ENCODE measurements at regions not wholly inside any gene's neighbourhood (a gene's known extent, or its start where the extent isn't known, plus 50 kb on each side); places are given as distances from the start of the nearest gene placed in this dataset.
"Not testable (repeated sequence)": the region's sequence is repeated elsewhere in the genome, so short reads cannot be mapped to it uniquely, and the experiment has no call there.

DNA sequence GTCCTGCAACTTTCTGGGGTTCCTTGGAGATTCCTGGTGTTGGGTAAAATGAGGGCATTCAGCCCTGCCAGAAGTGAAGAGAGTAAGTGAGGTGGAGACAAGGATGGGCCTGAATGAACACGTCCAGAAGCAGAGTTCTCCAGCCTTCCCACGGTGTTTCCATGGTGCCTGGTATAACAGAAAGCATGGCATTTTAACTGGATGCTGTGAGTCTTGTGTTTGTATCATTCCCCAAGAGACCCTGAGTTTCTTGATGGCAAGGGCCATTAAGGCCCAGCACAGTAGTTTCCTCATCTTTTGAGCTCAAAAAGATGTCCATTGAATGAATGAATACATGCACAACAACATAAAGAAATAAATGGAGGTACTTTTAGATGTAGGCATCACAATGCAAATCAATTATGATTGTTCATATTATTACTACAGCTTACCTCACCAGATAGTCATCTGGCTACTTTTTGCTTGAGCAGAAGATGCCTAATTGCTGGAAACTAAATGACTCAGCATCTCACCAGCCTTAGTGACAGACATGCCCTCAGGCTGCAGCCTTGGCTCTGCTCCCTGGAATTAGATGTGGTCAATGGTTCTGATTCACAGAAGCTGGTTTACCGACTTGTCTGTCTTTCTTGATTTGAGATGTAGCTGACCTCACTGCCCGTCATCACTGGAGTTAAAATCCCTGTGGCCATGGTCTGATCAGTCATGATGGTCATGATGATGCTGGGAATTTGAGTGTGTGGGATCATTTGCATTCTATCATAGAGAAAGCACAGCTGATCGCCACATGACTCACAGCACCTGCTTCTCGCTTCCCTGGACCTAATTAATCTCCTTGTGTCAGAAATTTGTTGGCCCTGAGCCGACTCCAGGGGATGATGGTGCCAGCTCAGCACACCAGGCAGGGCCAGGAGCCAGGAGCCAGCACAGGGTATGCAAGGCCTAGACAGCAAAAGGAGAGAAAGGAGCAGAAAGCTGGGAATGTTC, 83.9 kb downstream of the CXCL12 start:
- no peak for DNase-seq

DNA sequence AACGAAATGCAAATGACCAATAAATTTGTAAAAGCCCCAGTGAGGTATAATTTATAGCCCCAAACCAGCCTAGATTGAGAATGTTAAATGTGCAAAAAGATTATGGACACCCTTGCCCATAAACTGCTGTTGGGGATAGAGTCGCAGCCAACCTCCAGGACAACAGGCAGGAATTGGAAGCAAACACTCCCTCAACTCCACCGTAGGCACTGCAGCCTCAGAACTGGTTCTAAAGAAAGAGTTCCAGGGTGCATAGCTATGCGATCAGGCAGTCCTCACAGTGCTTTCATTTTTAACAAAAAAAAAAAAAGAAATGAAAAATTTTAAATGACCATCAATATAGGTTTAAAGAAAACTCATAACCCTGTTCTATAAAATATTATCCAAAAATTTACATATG, 86.2 kb downstream of the CXCL12 start:
- DNase-seq = no peak

DNA sequence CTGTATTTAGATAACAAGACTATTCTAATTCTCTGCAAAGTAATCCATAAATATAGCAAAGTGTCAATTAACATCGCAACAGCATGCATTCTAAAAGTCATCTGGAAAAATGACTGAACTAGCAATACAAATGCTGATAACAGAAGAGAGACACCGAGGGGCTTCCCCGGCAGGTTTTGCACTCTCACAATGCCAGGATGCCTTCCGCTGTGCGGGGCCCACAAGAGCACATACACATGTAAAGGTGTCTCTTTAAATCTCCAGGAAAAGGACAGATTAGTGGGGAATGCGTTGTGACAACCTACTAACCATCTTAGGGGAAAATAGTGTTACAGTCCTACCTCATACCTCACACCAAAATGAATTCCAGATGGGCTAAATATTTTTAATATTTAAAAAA, 86.9 kb downstream of the CXCL12 start:
- no peak for DNase-seq

DNA sequence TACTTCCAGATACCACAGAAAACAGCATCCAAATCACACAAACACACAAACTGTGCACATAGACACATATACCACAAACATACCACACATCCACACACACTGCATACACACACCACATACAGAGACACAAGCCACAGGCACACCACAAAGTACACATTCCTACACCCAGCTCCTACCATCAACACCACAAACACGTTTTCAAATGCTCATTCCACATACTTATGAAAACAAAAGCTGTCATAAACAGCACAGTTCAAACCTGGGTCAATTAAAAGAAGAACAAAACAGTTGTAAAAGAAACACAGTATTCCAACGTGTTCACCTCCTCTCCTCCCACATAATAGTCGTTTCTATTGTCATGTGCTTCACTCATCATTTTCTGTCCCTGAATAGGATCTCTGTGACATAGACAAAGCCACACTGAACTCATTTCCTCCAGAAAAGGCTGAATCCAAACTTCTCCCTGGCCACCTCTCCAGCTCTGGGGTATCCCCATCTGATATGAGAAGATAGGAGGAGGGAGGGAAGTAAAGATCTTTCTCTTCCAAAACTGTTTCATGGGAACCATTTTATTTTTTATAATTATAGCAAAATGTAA, 89.2 kb downstream of the CXCL12 start:
- DNase-seq = no peak

DNA sequence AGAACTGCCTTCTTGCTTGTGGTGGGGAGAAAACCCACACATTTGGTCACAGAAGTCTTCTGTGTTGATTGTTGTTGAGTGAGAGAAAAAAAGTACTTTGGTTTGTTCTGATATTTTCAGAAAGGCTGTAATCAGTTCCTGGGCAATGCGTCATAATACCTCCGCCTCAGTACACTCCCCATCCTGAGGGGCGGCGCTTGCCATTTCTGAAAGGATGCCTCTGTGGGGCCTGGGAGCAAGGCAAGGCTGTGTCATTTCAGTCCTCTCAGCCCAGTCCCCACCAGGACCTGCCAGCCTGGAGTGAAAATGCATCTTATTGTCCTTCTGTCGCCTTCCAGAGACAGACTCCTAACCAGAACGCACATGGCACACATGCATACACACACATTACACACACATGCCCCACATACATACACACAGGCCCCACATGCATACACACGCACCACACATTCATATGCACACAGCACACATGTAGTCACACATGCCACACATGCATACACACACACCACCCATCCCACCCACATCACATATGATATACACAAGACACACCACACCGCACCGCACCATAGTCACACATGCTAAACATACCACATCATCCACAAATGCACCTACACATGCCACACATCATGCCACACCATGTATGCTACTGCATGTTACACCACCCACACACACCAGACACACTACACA, 90.0 kb downstream of the CXCL12 start:
- DNase-seq = no peak

DNA sequence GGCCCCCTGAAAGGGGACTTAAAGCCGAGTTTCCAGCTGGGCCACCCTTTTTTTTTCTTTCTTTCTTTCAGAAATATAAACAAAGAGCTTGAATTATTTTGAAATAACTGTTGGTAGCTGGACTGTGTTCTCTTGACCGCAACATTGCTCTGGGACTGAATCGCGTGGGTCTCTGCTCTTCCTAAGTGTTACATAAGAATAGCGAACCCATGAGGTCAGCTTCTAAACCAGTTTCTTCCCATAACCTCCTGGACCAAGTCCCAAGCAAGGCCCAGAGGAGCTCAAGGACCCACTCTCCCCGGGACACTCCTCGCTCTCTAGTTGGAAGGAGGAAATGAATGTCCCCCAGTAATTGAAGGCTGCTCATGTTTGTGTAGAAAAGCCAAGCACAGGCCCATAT, 91.1 kb downstream of the CXCL12 start:
- DNase-seq = no peak

DNA sequence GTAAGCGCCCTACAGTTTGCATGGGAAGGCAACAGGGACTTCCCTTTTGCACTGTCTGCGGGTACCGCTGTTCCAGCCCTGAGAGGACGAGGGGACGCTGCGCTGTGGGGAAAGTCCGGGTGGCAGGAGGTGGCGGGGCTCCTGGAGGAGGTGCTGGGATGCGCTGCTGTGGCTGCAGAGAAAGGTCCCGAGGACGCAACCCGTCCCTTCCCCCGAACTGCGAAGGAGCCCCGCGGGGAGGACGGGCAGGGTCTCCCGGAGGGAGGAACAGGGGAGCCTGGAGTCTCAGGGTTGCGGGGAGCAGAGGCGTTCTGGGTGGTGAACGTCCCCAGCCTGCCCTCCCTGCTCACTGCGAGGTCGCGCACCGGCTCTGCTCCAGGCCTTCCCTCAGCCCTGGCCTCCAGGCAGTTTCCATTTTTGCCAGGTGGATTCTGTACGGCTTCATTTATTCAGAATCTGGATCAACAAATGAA, 91.6 kb downstream of the CXCL12 start:
- DNase-seq = no peak

DNA sequence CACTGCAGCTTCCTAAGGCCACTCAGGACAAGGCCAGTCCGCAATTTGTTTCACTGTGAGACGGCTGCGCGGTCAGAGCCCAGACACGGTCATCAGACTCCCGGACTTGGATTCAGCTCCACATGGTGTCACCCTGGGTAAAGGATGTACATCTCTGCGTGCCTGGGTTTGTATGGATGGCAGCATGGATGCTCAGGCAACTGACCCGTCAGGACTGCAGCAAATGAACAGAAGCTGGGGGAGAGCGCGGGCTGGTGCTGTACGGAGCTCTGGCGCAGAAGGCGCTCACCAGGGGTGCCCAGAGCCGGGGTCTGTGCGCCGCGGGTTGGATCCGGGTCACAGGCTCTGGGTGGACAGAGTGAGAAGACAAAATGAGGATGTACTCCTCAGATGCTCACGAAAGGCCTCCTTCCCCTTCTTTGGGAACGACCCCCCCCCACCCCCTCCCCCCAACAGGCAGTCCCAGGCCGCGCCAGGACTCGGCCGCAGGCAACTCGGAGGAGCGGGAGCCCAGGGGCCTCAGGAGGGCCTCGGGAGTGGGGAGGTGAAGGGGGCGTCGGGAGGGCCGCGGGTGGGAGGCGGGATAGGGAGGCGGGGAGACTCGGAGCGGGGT, 92.4 kb downstream of the CXCL12 start:
- DNase-seq = no peak

DNA sequence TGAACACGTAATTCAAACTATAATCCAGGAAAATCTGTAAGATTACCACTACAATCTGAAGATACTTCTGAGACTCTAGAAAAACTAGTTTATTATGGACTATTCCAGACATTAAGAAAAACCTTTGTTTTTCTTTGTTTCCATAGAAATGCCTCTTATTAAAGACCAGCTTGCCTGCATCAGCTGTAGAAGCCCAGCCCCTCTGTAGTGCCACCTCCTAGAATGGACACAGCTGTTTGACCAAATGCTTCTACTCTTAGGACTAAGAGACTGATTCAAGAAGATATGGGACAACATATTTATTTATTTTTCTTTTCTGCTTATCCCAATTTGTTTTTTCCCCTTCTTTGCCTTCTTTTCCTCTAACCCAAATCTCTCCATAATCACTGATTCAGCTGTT, 93.8 kb downstream of the CXCL12 start:
- DNase-seq = no peak

DNA sequence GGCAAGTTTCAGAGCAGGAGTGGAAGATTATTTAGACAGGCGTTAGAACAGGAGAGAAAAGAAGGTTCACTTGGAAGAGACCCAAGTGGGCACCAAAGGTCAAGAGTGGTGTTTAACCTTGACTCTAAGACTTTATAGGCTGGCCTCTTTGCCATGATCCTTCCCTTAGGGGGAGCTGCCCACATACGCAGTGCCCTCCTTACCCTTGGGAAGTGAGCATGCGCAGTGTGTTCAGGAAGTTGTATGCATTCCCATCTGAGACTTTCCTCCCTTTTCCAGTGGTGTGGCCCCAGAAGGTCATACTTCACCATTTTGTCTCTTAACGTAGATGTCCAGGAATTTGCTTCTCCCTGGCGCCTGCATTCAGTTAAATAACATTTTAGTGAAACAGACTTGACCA, 95.8 kb downstream of the CXCL12 start:
- no peak for DNase-seq

DNA sequence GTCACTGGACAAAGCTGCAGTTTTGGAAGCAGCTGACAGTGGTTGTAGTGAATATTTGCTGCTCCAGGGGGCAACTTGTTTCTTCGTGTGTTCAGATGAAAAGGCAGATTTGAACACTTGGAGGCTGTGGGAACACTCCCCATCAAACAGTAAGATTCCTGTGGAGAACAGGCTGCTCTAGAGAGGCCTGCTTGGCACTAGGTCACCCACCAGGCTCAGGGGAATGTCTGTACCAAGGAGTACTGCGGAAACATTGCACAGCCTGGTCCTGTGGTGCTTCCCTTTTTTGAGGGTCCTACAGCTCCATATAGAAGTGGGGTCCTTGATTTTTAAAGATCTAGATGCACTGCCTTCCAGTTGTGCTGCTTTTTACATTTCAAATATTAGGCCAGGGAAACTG, 97.5 kb downstream of the CXCL12 start:
- no peak for DNase-seq

DNA sequence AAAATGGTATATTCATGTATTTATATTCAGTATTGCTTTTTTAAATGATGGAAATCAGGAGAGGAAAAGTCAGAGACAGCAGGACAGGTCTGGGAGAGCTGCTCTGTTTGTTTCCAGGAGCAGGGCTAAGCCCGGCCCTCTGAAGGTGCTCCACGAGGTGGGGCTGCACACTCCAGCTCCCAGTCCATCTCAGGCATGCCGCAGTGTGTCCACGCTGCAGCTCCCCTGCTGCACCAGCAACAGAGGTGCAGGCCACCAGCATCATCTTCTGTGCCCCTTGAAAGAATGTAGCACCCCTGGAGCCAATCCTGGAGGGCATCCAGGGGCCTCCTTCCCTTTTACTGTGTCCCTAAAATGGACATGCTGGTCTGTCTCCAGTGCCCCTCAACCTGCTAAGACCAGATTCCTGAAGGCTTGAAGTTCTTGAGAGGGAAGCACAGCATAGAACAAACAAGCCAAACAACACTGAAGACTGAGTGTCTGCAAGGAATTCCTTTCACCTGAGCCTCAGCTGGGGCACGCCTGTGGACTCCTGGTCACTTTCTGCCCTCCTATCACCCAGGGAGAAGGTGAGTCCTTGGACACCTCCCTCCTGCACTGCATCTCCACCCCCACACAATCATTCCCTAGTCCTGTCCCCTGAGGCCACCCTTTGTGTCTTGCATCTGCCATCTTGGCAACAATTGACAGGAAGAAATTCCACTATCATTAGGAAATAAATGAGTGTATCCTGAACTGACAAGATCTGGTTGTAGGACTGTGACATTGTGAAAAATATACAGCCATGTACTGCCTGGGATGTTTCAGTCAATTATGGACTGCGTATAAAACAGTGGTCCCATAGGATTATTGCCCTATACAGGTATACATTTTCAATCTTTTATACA, 100.5 kb downstream of the CXCL12 start:
- DNase-seq = no peak

DNA sequence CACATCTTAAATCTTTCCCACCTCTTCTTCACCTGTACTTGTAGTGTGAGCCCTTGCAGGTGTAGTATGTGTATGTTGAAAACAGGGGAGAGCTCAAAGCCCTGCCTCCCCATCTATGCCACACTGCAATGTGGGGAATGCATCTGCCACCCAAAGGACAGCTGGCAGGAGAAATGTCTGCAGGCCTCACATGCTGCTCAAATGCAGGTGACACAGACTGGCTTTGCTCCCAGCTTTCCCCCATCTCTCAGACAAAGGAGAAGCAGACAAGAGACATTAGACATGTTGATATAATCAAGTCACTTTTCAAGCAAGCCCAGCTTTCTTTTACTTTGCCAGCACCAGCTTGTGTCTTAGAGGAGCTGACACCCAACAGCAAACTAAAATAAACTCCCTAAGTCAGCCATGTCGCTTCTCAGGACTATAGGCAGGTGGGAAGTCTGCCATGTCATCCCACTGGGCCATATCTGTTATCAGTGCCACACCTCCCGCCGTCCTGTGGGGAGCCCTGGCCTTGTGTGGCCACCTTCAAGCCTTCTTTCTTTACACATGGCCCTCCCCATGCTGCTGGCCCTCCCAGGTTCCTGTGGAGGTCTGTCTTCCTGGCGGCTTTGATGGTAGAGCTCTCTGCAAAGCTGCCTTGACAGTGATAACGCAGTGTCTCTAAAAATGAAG, 102.1 kb downstream of the CXCL12 start:
- no peak for DNase-seq

DNA sequence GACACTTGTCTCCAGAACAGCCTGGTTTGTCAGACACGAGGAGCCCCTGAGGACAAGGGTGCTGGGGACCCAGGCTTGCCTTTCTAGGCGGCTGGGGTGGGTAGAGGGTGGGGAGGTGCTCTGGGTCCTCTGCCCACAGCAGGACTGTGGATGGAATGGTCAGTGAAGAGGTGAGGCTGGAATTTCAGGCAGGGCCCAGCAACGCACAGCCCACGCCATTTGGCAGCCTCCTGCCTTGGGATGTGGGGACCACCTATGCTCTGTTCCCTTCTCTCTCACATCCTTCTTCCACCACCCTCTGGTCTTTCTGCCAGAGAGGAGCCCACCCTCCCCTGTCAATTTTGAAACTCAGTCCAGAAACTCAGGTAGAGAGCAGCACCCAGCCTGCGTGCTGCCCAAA, 103.2 kb downstream of the CXCL12 start:
- DNase-seq = no peak

DNA sequence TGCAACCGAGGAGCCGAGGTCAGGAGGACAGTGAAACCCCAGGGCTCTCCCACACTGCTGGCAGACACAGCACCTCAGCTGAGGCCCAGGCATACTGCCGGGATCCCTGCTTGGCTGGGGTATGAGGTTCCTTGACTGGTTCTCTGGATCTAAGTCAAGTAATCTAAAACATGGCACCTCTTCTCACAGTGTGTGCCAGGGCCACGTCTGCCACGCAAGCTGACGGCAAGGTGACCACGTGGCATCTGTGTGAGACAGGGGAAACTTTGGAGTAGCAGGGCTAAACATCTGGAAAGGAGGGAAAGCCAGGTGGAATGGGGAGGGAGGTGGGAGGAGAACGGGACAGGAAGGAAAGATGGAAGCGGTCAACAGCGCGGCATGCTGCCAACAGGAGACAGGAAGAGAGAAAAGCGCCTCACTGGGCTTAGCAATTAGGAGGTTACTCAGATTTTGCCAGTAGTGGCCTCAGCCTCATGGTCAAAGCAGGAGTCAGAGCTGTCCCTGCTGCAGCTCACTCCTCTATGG, 103.7 kb downstream of the CXCL12 start:
- DNase-seq = no peak

DNA sequence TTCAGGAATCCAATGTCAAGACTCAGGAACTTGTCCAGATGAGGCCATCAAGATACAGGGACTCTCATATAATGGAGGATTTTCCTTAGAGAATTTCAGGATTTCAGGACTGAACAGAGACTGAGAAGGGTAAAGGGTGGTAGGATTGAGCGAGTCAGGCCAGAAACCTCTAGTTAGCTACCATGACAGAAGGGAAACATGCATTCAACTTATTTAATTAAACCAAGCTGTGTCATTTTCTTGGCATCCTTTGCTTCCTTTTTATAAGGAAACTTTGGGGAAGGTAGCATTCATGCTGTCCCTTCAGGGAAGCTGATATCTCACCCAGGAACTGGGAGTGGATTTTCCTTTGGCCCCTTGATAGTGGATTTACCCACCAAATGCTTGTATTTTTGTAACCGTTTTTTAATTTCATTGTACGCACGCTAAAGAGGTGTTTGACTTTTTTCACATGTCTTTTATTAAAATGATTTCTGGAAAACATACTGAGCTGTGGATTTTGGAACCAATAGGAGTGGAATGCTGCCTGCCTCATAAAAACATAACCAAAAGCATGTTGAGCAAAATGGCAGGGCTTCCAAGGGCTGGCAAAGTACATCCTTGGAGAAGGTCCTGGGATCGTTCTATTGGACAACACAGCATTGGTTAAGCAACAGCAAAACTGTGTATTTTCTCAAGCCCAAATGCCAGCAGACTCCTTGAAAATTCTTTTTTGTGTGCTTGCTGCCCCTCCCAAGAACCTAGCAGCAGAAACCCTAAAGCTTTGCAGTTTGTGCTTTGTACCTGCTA, 104.5 kb downstream of the CXCL12 start:
- DNase-seq = no peak

DNA sequence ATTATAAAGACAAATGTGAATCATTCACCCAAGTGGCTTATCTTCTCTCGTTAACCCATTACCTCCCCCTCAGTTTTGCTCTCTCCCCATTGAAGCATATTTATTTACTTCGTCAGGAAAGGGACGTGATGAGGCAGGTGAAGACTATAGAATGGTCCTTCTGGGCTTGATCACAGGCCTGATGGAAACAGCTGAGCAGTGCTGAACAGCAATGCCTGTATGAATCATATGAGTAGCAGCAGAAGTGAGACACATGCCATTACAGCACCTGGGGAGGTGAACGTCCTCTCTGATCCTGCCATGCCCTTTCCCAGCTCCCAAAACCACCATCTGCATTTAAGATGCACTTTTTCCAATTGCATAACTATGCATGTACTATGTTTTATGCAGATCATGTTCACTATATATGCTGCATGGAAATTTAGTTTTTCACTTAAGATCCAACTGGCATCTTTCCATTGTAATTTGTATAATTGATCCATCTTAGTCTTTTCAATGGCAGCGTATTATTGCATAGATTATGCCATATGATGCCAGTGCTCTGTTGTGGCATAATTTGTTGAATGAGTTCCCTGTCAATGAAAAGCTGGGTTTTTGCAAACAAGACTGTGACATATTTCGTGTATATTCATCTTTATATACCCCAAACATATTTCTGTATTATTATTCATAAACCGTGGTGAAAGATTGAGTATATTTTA, 105.3 kb downstream of the CXCL12 start:
- no peak for DNase-seq

DNA sequence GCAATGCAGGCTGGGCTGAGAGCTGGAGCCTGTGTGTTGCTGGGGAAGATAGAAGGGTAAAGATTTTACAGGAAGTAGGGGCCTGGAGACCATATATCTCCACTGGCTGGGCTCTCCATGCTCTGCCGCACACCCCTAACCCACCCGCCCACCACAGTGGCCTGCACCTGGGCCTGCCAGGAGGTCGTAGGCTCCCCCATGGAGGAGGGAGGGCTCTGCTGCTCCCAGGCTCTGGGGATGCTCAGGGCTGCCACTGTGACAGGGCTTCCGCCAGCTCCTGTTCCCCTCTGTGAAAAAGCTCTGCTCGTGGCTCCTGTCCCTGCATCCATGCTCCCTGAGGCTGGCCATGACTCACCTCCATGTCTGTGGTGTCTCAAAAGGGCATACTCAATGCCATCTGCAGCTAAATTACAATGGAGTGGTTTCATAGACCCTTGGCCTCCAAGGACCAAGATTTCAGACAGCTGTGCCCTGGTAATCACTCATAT, 106.0 kb downstream of the CXCL12 start:
- no peak for DNase-seq

DNA sequence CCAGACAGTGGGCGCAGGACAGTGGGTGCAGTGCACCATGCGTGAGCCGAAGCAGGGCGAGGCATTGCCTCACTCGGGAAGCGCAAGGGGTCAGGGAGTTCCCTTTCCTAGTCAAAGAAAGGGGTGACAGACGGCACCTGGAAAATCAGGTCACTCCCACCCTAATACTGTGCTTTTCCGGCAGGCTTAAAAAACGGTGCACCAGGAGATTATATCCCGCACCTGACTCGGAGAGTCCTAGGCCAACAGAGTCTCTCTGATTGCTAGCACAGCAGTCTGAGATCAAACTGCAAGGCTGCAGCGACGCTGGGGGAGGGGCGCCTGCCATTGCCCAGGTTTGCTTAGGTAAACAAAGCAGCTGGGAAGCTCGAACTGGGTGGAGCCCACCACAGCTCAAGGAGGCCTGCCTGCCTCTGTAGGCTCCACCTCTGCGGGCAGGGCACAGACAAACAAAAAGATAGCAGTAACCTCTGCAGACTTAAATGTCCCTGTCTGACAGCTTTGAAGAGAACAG, 116.4 kb downstream of the CXCL12 start:
- not testable (repeated sequence) for DNase-seq
